Adrenal gland (tissue), 5 donors: ENCODE measurements at regions not wholly inside any gene's neighbourhood (a gene's known extent, or its start where the extent isn't known, plus 50 kb on each side); places are given as distances from the start of the nearest gene placed in this dataset.
"Not testable (repeated sequence)": the region's sequence is repeated elsewhere in the genome, so short reads cannot be mapped to it uniquely, and the experiment has no call there.

ENCODE experiments used
- CTCF ChIP-seq, 6 experiments: fragments of 450-650 bp in 4 of 6; fragments of 200-600 bp in 2 of 6; sonication (generic) in 1 of 6; IDR thresholded peaks; 1 replicate in 5 of 6; 2 replicates in 1 of 6; pipeline versions ENCODE4 v1.5.1 to v1.8.0; 2016 to 2021; ENCODE audit warnings: antibody characterized with exemption in 6 of 6, mild to moderate bottlenecking in 2 of 6, moderate library complexity in 1 of 6
- POLR2A ChIP-seq, 2 donors: fragments of 450-650 bp; IDR thresholded peaks; one replicate each; pipeline ENCODE4 v1.6.1; 2017; ENCODE audit warnings: antibody characterized with exemption in 2 of 2, mild to moderate bottlenecking in 2 of 2, moderate library complexity in 1 of 2
- donor health status: DM: no; HTN: no; CAD: no.

GRCh38 chr2:239547140-239547539 lies 146.3 kb upstream of the HDAC4 start:
- not testable (repeated sequence) for TF ChIP-seq POLR2A, CTCF (IDR thresholded peaks at IDR 0.05)
